ENCODE measurements at regions not wholly inside any gene's neighbourhood (a gene's known extent, or its start where the extent isn't known, plus 50 kb on each side); places are given as distances from the start of the nearest gene placed in this dataset.

DNA sequence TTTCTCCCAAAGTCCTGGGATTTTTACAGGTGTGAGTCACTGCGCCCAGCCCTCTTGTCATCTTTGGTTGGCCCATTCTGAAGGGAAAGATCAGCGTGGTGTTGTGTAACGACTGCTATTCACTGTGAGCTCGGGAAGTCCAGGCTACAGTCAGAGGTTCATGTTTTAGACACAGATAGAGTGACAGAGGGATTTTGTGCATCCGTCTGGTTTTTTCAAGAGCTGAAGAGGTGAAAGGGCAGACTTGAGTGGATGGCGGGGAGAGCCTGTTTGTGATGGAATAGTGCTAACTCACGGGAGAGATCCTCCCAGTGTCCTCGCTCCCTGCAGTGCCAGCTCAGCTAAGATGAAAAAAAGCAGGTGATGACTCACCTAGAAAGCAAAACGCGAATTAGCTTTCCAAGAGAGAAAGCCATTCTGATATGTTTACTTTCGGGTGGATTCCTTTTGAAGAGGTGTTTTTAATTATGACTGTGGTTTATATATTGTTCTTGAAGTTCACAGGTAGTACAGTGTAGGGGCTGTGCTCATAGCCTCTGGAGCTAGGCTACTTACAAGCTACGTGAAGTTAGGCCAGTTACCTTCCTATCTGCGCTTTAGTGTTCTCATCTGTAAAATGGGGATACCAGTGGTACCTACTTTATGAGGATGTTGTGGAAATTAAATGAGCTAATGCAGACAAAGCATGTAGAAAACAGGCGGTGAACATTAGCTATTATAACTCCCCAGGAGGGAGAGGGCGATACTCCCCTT, 67.2 kb downstream of the C11orf91 start:
- TF ChIP-seq, protein P1, sequence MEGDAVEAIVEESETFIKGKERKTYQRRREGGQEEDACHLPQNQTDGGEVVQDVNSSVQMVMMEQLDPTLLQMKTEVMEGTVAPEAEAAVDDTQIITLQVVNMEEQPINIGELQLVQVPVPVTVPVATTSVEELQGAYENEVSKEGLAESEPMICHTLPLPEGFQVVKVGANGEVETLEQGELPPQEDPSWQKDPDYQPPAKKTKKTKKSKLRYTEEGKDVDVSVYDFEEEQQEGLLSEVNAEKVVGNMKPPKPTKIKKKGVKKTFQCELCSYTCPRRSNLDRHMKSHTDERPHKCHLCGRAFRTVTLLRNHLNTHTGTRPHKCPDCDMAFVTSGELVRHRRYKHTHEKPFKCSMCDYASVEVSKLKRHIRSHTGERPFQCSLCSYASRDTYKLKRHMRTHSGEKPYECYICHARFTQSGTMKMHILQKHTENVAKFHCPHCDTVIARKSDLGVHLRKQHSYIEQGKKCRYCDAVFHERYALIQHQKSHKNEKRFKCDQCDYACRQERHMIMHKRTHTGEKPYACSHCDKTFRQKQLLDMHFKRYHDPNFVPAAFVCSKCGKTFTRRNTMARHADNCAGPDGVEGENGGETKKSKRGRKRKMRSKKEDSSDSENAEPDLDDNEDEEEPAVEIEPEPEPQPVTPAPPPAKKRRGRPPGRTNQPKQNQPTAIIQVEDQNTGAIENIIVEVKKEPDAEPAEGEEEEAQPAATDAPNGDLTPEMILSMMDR (IDR thresholded peaks at IDR 0.05): no peak
- POLR2A ChIA-PET: no interaction called here
- H3K9me3 Mint-ChIP-seq: no peaks in the 10 kb centered on the region
- no peaks in the 10 kb centered on the region for H3K36me3 Mint-ChIP-seq (ENCODE audit: low read depth)
- intact Hi-C loops (cut with micrococcal nuclease): no loop called here
- no peak overlapping the region for H3K4me3 Mint-ChIP-seq
- ATAC-seq: no peak
- H3K27me3 Mint-ChIP-seq: peaks cover 11% of the 10 kb centered on the region
- H3K4me1 Mint-ChIP-seq (ENCODE audit: low read depth): no peaks in the 10 kb centered on the region
- CTCF ChIA-PET: no interaction called here
- DNase-seq: no peak
- H3K27ac Mint-ChIP-seq: no peak overlapping the region

DNA sequence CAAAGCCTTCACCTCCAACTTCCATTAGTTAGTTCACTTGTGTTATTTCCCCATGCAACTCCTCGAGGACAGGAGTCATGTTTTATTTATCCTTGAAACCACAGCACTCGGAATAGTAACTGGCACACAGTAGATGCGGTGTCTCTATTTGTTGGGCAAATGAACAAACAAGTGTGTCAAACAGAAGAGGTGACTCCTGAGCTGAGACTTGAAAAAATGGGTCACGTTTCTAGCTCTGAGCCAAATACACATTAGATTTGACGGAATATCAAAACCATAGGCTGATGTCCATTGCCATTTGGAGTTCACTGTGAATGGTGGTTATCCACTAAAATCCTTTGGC, 68.9 kb downstream of the C11orf91 start:
- TF ChIP-seq, protein P1 (IDR thresholded peaks at IDR 0.05): no peak
- Mint-ChIP-seq H3K27me3 (peaks cover 7% of the 10 kb centered on the region), H3K36me3 (ENCODE audit: low read depth) (no peaks in the 10 kb centered on the region), H3K9me3 (no peaks in the 10 kb centered on the region), H3K27ac (no peak overlapping the region), H3K4me1 (ENCODE audit: low read depth) (no peaks in the 10 kb centered on the region), H3K4me3 (no peak overlapping the region)
- ATAC-seq: no peak
- POLR2A ChIA-PET: no interaction called here
- CTCF ChIA-PET: no interaction called here
- intact Hi-C loops (cut with micrococcal nuclease): no loop called here
- no peak for DNase-seq

DNA sequence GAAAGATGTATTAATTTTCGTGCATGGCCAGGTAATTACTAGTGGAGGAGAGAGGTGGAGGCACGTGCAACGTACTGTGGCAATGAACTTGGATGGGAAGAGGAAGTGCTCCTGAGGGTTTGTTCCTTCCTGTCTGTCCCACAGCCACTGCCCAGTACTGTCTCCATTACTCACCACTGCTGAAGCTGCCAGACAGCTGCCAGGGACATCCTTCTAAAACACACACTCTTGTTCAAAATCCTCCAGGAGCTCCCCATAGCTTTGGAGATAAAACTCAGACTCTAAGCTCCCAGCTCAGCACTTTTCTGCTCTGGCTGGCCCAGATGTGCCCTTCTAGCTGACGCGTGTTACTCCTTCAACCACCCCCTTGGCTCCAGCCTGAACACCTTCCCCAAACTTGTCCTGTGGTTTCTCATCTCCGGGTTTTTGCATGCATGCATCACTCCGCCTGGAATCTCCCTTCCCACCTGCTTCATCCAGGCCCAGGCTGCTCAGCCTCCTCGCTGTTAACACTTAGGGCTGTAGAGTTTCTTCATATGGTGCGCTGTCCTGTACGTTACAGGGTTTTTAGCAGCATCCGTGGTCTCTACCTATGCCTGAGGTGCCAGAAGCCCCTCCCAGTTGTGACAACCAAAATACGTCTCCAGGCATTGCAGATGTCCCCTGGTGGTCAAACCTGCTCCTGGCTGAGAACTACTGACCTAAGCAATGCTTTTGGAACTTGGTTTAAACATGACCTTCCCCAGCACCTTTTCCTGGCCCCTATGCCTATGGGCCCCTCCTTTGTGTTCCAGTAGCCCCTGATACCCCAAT, 69.5 kb downstream of the C11orf91 start:
- Mint-ChIP-seq H3K9me3 (no peaks in the 10 kb centered on the region), H3K4me1 (ENCODE audit: low read depth) (no peaks in the 10 kb centered on the region), H3K4me3 (no peak overlapping the region), H3K27ac (no peak overlapping the region), H3K27me3 (peaks cover 7% of the 10 kb centered on the region), H3K36me3 (ENCODE audit: low read depth) (no peaks in the 10 kb centered on the region)
- DNase-seq (no peak), ATAC-seq (no peak)
- intact Hi-C loops (cut with micrococcal nuclease): no loop called here
- CTCF ChIA-PET: no interaction called here
- TF ChIP-seq, protein P1 (IDR thresholded peaks at IDR 0.05): no peak
- POLR2A ChIA-PET: no interaction called here

DNA sequence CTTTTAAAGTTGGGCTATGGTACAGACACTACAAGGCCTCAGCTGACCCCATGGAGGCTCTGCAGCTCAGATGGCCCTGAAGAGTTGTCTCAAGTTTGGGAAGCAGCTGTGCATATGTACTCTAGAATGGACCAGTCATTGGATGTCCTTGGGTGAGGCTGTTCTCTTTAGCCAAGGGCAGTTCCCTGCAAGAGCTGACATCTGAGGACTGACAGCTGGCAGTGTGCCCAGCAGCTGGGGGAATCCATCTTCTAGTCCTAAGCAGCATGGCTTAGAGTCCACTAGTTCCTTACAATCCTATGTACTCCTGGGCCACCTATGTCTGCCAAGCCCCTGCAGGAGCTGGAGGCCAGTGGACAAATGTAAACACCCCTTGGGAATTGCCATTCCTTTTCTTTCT, 76.5 kb downstream of the C11orf91 start:
- TF ChIP-seq, protein P1 (IDR thresholded peaks at IDR 0.05): no peak
- intact Hi-C loops (cut with micrococcal nuclease): no loop called here
- ATAC-seq (no peak), DNase-seq (no peak)
- ChIA-PET POLR2A (no interaction called here), CTCF (no interaction called here)
- Mint-ChIP-seq H3K4me1 (ENCODE audit: low read depth) (no peaks in the 10 kb centered on the region), H3K27ac (no peak overlapping the region), H3K27me3 (peaks cover 3% of the 10 kb centered on the region), H3K36me3 (ENCODE audit: low read depth) (no peaks in the 10 kb centered on the region), H3K9me3 (no peaks in the 10 kb centered on the region), H3K4me3 (no peak overlapping the region)

DNA sequence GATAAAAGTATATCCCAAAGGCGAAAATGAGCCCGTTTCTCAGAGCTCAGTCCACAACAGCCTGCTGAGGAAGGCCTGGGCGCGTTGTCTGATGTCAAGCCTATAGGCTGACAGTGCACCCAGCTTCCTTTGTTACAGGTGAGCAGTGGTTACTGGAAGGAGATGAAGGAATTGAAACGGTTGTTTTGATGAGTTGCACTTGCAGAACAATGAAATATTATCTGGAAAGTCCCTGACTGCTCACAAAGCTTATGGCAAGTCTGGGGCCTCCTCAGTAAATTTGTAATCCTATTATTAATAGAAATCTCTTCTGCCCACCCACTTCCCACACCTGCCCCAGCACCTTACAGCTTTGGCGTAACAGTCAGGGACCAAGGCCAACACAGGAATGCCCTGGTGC, 77.8 kb downstream of the C11orf91 start:
- ATAC-seq (no peak), DNase-seq (no peak)
- intact Hi-C loops (cut with micrococcal nuclease): no loop called here
- no peak overlapping the region for H3K4me3 Mint-ChIP-seq
- TF ChIP-seq, protein P1 (IDR thresholded peaks at IDR 0.05): no peak
- ChIA-PET CTCF (no interaction called here), POLR2A (no interaction called here)
- H3K4me1 Mint-ChIP-seq (ENCODE audit: low read depth): no peaks in the 10 kb centered on the region
- no peak overlapping the region for H3K27ac Mint-ChIP-seq
- H3K36me3 Mint-ChIP-seq (ENCODE audit: low read depth): no peaks in the 10 kb centered on the region
- peaks cover 3% of the 10 kb centered on the region for H3K27me3 Mint-ChIP-seq
- no peaks in the 10 kb centered on the region for H3K9me3 Mint-ChIP-seq
